Jurkat, Clone E6-1 (cell line): ENCODE measurements at regions not wholly inside any gene's neighbourhood (a gene's known extent, or its start where the extent isn't known, plus 50 kb on each side); places are given as distances from the start of the nearest gene placed in this dataset.

Source experiments
- DNase-seq: peaks from one replicate; pipeline ENCODE4 v3.0.0-alpha.2; 2011; ENCODE audit warnings: low read depth, low spot score
- H3K4me3 ChIP-seq: 2 replicates; pipeline ENCODE4 v1.5.1; 2011; ENCODE audit warnings: mild to moderate bottlenecking, low read length, control low read depth, moderate library complexity

GRCh38 chr1:232682248-232682647 is 52.3 kb upstream of the SIPA1L2 start:
- no peak for DNase-seq
- H3K4me3 ChIP-seq: no peak overlapping the region

- no peak overlapping the region for H3K4me3 ChIP-seq
- DNase-seq: no peak
These were observed 54.6 kb upstream of the SIPA1L2 start for GRCh38 chr1:232684371-232685105.

GRCh38 chr1:232686346-232686745 is 56.4 kb upstream of the SIPA1L2 start:
- DNase-seq: no peak
- H3K4me3 ChIP-seq: no peak overlapping the region

DNA sequence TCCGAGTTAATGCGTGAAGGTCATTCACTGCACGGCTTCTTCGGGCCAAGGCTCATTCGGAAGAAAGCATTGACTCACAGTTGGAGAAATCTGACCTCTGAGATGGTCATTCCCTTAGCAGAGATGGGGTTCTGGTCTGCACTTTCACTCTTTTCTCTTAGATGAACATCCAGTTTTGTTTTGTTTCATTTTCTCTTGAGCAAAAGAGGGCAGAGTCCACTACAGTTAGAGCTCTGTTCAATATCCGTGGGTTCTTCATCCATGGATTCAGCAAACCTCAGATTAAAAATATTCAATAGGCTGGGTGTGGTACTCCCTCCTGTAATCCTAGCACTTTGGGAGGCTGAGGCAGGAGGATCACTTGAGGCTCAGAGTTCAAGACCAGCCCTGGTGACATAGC is 57.4 kb upstream of the SIPA1L2 start:
- DNase-seq: no peak
- no peak overlapping the region for H3K4me3 ChIP-seq

- no peak overlapping the region for H3K4me3 ChIP-seq
- DNase-seq: no peak
These were observed 57.8 kb upstream of the SIPA1L2 start for GRCh38 chr1:232687728-232688127.

DNA sequence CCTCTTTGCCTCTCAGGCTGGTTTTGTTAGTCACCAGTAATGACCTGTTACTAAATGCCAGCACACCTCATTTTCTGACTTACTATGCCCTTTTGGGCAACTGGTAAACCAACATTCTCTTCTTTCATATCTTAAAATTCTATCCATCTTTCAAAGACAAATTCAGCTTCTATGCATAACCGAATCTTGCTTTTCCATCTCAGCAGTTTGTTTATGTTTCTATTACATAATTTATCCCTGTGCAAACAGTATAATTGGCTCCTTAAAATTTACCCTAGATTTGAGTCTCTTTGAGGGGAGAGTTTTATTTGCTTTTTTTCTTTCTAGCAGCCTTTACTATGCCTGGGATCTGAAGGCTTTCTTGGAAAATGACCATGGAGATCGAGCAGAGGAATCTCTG is 58.5 kb upstream of the SIPA1L2 start:
- no peak for DNase-seq
- H3K4me3 ChIP-seq: no peak overlapping the region

DNA sequence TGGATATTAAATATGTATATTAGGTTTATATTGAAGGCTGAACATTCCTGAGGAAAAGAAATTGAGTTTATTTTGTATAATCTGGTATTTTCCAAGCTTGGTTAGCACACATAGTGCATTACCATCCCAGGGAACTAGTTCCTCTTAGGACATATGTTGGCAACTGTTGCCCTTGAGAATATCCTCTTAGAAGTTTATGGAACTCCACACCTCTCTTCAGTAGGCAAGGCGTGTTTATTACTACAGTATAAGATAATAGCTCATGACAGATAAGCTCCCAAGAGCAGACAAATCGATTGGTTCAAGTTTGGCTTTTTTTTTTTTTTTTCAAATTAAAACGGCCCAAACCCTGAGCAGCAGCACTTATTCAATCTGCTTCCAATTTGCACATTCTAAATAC is 59.8 kb upstream of the SIPA1L2 start:
- H3K4me3 ChIP-seq: no peak overlapping the region
- no peak for DNase-seq

DNA sequence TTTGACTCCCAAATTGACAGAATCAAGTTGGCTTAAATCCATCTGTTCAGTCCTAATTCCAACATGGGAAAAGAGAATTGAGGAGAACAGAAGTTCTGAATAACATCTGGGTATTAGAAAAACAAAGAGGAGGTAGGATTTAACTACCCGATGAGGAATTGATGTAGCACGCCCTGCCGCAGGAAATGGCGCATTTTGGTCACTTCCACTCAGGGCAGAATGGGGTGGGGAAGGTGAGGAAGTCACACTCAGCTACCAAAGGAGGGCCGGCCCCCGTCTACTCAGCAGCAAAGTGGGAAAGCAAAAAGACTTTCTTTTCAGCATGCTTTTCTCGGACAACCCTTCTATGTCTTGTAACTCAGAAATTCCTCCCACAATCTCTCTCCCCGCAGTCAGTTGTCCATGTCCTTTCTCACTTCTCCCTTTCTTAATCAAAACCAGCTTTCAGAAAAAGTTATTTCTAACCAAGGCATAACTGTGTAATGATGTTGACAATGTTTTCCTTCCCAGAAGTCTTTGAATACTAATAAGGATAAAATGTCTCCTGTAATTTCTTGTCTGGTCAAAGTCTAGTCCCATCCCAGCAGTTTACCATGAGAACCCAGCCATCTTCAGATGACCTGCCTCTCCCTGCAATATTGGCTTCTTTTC is 60.5 kb upstream of the SIPA1L2 start:
- H3K4me3 ChIP-seq: no peak overlapping the region

GRCh38 chr1:232694475-232694874 is 64.5 kb upstream of the SIPA1L2 start:
- DNase-seq: no peak
- H3K4me3 ChIP-seq: no peak overlapping the region

More for the DNA sequence above, 60.5 kb upstream of the SIPA1L2 start:
- no peak for DNase-seq

GRCh38 chr1:232695621-232696385 is 65.9 kb upstream of the SIPA1L2 start:
- DNase-seq: no peak
- H3K4me3 ChIP-seq: no peak overlapping the region

- no peak overlapping the region for H3K4me3 ChIP-seq
- no peak for DNase-seq
These were observed 66.5 kb upstream of the SIPA1L2 start for GRCh38 chr1:232696466-232696865.

DNA sequence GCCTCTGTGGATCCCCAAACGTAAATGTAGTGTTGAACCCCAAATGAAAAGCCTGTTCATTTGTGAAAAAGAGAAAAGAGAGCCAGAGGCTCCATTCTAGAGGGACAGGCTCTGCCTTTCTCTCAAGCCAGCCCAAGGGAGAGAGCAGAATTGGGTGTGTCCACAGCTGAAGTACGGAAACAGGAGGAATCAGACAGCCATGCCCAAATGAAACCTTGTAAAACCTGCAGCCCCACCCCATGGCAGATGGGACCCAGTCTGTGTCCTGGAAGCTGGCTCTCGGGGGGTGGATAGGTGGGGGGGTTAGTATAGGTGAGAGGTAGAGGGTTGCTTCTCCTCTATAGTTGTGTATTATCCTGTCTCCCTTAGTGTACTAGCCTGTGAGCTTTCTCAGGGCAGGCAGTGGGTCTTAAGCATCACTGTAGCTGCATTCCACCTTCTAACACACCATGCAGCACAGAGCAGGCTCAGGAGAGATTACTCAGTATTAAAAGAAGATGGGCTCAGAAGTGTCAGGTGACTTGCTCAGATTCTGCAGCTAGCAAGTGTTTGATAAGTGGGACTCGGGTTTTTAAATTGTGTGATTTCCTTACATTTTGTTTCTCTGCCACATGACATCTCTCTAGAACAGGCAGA is 67.4 kb upstream of the SIPA1L2 start:
- H3K4me3 ChIP-seq: no peak overlapping the region
- no peak for DNase-seq

GRCh38 chr1:232699814-232700213 is 69.9 kb upstream of the SIPA1L2 start:
- no peak for DNase-seq
- H3K4me3 ChIP-seq: no peak overlapping the region

GRCh38 chr1:232702911-232703310 is 73.0 kb upstream of the SIPA1L2 start:
- no peak for DNase-seq

GRCh38 chr1:232704256-232704655 is 74.3 kb upstream of the SIPA1L2 start:
- no peak for DNase-seq

More at GRCh38 chr1:232702911-232703310, 73.0 kb upstream of the SIPA1L2 start:
- no peak overlapping the region for H3K4me3 ChIP-seq

GRCh38 chr1:232704694-232705680 is 75.1 kb upstream of the SIPA1L2 start:
- no peak for DNase-seq
- H3K4me3 ChIP-seq: no peak overlapping the region

More at GRCh38 chr1:232704256-232704655, 74.3 kb upstream of the SIPA1L2 start:
- no peak overlapping the region for H3K4me3 ChIP-seq

DNA sequence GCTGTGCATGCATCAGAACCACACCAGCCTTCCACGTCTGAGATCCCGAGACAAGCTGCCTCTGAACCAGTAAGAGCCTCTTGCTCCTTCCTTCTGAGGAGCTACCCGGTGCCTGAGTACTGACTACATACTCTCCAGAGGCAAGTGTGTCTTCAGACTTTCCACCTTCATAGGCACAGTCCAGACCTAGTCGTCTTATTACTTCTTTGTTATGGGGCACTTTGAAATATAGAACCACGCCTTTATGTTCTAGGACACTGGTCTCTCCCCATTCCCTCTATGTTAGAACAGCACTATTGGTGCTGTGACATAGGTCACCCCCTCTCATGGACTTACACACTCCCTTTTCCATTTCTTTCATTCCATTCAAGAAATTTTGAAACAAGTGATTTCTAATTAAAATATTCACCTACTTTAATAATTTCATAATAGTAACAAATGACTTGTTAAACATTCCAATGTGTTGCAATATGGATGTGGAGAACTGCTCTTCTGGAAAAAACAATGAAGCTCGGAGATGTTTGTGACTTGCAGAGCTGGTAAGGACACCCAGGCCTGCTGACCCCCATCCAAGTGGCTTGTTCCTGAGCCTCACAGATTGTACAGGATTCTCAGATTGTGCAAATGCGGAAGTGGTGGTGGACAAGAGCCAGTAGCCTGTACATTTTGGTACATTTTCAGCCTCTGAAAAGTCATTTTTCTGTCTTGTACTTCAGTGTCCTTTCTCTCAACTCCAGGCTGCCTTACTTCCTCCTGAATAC is 76.1 kb upstream of the SIPA1L2 start:
- H3K4me3 ChIP-seq: no peak overlapping the region
- no peak for DNase-seq

- no peak overlapping the region for H3K4me3 ChIP-seq
- DNase-seq: no peak
These were observed 77.2 kb upstream of the SIPA1L2 start for GRCh38 chr1:232707142-232707541.
